SK-N-SH (cell line): ENCODE measurements at regions not wholly inside any gene's neighbourhood (a gene's known extent, or its start where the extent isn't known, plus 50 kb on each side); places are given as distances from the start of the nearest gene placed in this dataset.

Experiments
- CTCF ChIP-seq: fragments of 200-600 bp; sonication (generic); IDR thresholded peaks from 2 replicates; pipeline ENCODE4 v1.6.1; 2017; ENCODE audit warnings: antibody characterized with exemption, mild to moderate bottlenecking, moderate library complexity
- NFIC ChIP-seq: IDR thresholded peaks from 2 replicates; pipeline ENCODE4 v1.4.0; 2012; ENCODE audit warnings: borderline replicate concordance
- TEAD4 ChIP-seq: IDR thresholded peaks from 2 replicates; pipeline ENCODE4 v1.4.0; 2012; ENCODE audit warnings: mild to moderate bottlenecking, borderline replicate concordance; ENCODE audit not compliant: insufficient read depth

GRCh38 chr20:39605361-39605760 lies 643.2 kb downstream of the DHX35 start:
- TF ChIP-seq TEAD4 (no peak), CTCF (no peak), NFIC (no peak)
